ENCODE measurements at regions not wholly inside any gene's neighbourhood (a gene's known extent, or its start where the extent isn't known, plus 50 kb on each side); places are given as distances from the start of the nearest gene placed in this dataset.
"Not testable (repeated sequence)": the region's sequence is repeated elsewhere in the genome, so short reads cannot be mapped to it uniquely, and the experiment has no call there.

GRCh38 chr10:52483587-52483986 is 169.5 kb downstream of the DKK1 start:
- WGBS = 94% methylated on average over 3 of the region's 3 CpGs
- H3K27me3 ChIP-seq (ENCODE audit: insufficient read depth, low read length) = no peaks in the 10 kb centered on the region
- no peak overlapping the region for H3K27ac ChIP-seq (ENCODE audit: low read depth, low read length)
- no peak overlapping the region for H3K4me3 ChIP-seq (ENCODE audit: low read length)
- H3K9ac ChIP-seq (ENCODE audit: low read depth, low read length) = no peak overlapping the region
- H3K4me1 ChIP-seq (ENCODE audit: insufficient read depth, low read length) = no peaks in the 10 kb centered on the region
- no peaks in the 10 kb centered on the region for H3K9me3 ChIP-seq (ENCODE audit: insufficient read depth, low read depth, low read length)
- no peaks in the 10 kb centered on the region for H3K36me3 ChIP-seq (ENCODE audit: insufficient read depth, low read length)

- Histone ChIP-seq H3K4me3 (ENCODE audit: low read length) (no peak overlapping the region), H3K27me3 (ENCODE audit: insufficient read depth, low read length) (no peaks in the 10 kb centered on the region), H3K27ac (ENCODE audit: low read depth, low read length) (no peak overlapping the region), H3K9ac (ENCODE audit: low read depth, low read length) (no peak overlapping the region), H3K4me1 (ENCODE audit: insufficient read depth, low read length) (no peaks in the 10 kb centered on the region), H3K9me3 (ENCODE audit: insufficient read depth, low read depth, low read length) (no peaks in the 10 kb centered on the region), H3K36me3 (ENCODE audit: insufficient read depth, low read length) (no peaks in the 10 kb centered on the region)
- WGBS = 95% methylated on average over 3 of the region's 3 CpGs
These were observed 170.4 kb downstream of the DKK1 start for GRCh38 chr10:52484206-52485065.

GRCh38 chr10:52485462-52485861 is 171.4 kb downstream of the DKK1 start:
- no peak overlapping the region for H3K9ac ChIP-seq (ENCODE audit: low read depth, low read length)
- no peaks in the 10 kb centered on the region for H3K4me1 ChIP-seq (ENCODE audit: insufficient read depth, low read length)
- 96% methylated on average over 1 of the region's 1 CpG for WGBS
- H3K27me3 ChIP-seq (ENCODE audit: insufficient read depth, low read length) = no peaks in the 10 kb centered on the region
- H3K36me3 ChIP-seq (ENCODE audit: insufficient read depth, low read length) = no peaks in the 10 kb centered on the region
- H3K9me3 ChIP-seq (ENCODE audit: insufficient read depth, low read depth, low read length) = no peaks in the 10 kb centered on the region
- H3K4me3 ChIP-seq (ENCODE audit: low read length) = no peak overlapping the region
- no peak overlapping the region for H3K27ac ChIP-seq (ENCODE audit: low read depth, low read length)

- Histone ChIP-seq H3K4me3 (ENCODE audit: low read length) (no peak overlapping the region), H3K9ac (ENCODE audit: low read depth, low read length) (no peak overlapping the region), H3K36me3 (ENCODE audit: insufficient read depth, low read length) (no peaks in the 10 kb centered on the region), H3K27me3 (ENCODE audit: insufficient read depth, low read length) (no peaks in the 10 kb centered on the region), H3K4me1 (ENCODE audit: insufficient read depth, low read length) (no peaks in the 10 kb centered on the region), H3K9me3 (ENCODE audit: insufficient read depth, low read depth, low read length) (no peaks in the 10 kb centered on the region), H3K27ac (ENCODE audit: low read depth, low read length) (no peak overlapping the region)
- WGBS = 100% methylated on average over 1 of the region's 1 CpG
These were observed 172.9 kb downstream of the DKK1 start for GRCh38 chr10:52486840-52487611.

GRCh38 chr10:52488606-52489485 is 174.8 kb downstream of the DKK1 start:
- H3K4me1 ChIP-seq (ENCODE audit: insufficient read depth, low read length) = no peaks in the 10 kb centered on the region
- H3K9ac ChIP-seq (ENCODE audit: low read depth, low read length) = no peak overlapping the region
- H3K4me3 ChIP-seq (ENCODE audit: low read length) = no peak overlapping the region
- H3K36me3 ChIP-seq (ENCODE audit: insufficient read depth, low read length) = no peaks in the 10 kb centered on the region
- H3K9me3 ChIP-seq (ENCODE audit: insufficient read depth, low read depth, low read length) = no peaks in the 10 kb centered on the region
- WGBS = 79% methylated on average over 3 of the region's 3 CpGs
- H3K27me3 ChIP-seq (ENCODE audit: insufficient read depth, low read length) = no peaks in the 10 kb centered on the region
- H3K27ac ChIP-seq (ENCODE audit: low read depth, low read length) = no peak overlapping the region

GRCh38 chr10:52491246-52491995 is 177.3 kb downstream of the DKK1 start:
- H3K4me3 ChIP-seq (ENCODE audit: low read length) = no peak overlapping the region
- H3K36me3 ChIP-seq (ENCODE audit: insufficient read depth, low read length) = no peaks in the 10 kb centered on the region
- no peaks in the 10 kb centered on the region for H3K27me3 ChIP-seq (ENCODE audit: insufficient read depth, low read length)
- no peak overlapping the region for H3K9ac ChIP-seq (ENCODE audit: low read depth, low read length)
- WGBS = 90% methylated on average over 3 of the region's 6 CpGs
- H3K4me1 ChIP-seq (ENCODE audit: insufficient read depth, low read length) = no peaks in the 10 kb centered on the region
- no peaks in the 10 kb centered on the region for H3K9me3 ChIP-seq (ENCODE audit: insufficient read depth, low read depth, low read length)
- H3K27ac ChIP-seq (ENCODE audit: low read depth, low read length) = no peak overlapping the region

- 95% methylated on average over 7 of the region's 7 CpGs for WGBS
- Histone ChIP-seq H3K4me1 (ENCODE audit: insufficient read depth, low read length) (no peaks in the 10 kb centered on the region), H3K36me3 (ENCODE audit: insufficient read depth, low read length) (no peaks in the 10 kb centered on the region), H3K9me3 (ENCODE audit: insufficient read depth, low read depth, low read length) (peaks cover 20% of the 10 kb centered on the region), H3K4me3 (ENCODE audit: low read length) (no peak overlapping the region), H3K9ac (ENCODE audit: low read depth, low read length) (no peak overlapping the region), H3K27ac (ENCODE audit: low read depth, low read length) (no peak overlapping the region), H3K27me3 (ENCODE audit: insufficient read depth, low read length) (no peaks in the 10 kb centered on the region)
These were observed 185.2 kb downstream of the DKK1 start for GRCh38 chr10:52499281-52499680.

GRCh38 chr10:52500476-52500875 is 186.4 kb downstream of the DKK1 start:
- H3K9me3 ChIP-seq (ENCODE audit: insufficient read depth, low read depth, low read length) = peaks cover 32% of the 10 kb centered on the region
- 93% methylated on average over 3 of the region's 3 CpGs for WGBS
- H3K9ac ChIP-seq (ENCODE audit: low read depth, low read length) = no peak overlapping the region
- H3K4me3 ChIP-seq (ENCODE audit: low read length) = no peak overlapping the region
- no peak overlapping the region for H3K27ac ChIP-seq (ENCODE audit: low read depth, low read length)
- no peaks in the 10 kb centered on the region; the same call in 1 of the 2 replicates for H3K36me3 ChIP-seq (ENCODE audit: insufficient read depth, low read length)
- H3K4me1 ChIP-seq (ENCODE audit: insufficient read depth, low read length) = no peaks in the 10 kb centered on the region
- no peaks in the 10 kb centered on the region for H3K27me3 ChIP-seq (ENCODE audit: insufficient read depth, low read length)

GRCh38 chr10:52502237-52502636 is 188.2 kb downstream of the DKK1 start:
- H3K36me3 ChIP-seq (ENCODE audit: insufficient read depth, low read length) = no peaks in the 10 kb centered on the region; the same call in 1 of the 2 replicates

GRCh38 chr10:52505341-52505740 is 191.3 kb downstream of the DKK1 start:
- H3K4me1 ChIP-seq (ENCODE audit: insufficient read depth, low read length); H3K36me3 ChIP-seq (ENCODE audit: insufficient read depth, low read length); H3K27ac ChIP-seq (ENCODE audit: low read depth, low read length); H3K9ac ChIP-seq (ENCODE audit: low read depth, low read length); H3K27me3 ChIP-seq (ENCODE audit: insufficient read depth, low read length); H3K4me3 ChIP-seq (ENCODE audit: low read length): not testable (repeated sequence)
- peaks cover 75% of the 10 kb centered on the region for H3K9me3 ChIP-seq (ENCODE audit: insufficient read depth, low read depth, low read length)
- WGBS = 90% methylated on average over 4 of the region's 7 CpGs

More at GRCh38 chr10:52502237-52502636, 188.2 kb downstream of the DKK1 start:
- no CpG with 5 or more reads among the region's 2 CpGs for WGBS
- no peak overlapping the region for H3K9ac ChIP-seq (ENCODE audit: low read depth, low read length)
- no peaks in the 10 kb centered on the region for H3K27me3 ChIP-seq (ENCODE audit: insufficient read depth, low read length)
- peaks cover 45% of the 10 kb centered on the region for H3K9me3 ChIP-seq (ENCODE audit: insufficient read depth, low read depth, low read length)
- no peak overlapping the region for H3K4me3 ChIP-seq (ENCODE audit: low read length)
- H3K27ac ChIP-seq (ENCODE audit: low read depth, low read length) = no peak overlapping the region
- H3K4me1 ChIP-seq (ENCODE audit: insufficient read depth, low read length) = no peaks in the 10 kb centered on the region

Measured in HUES64 (cell line).